Lower leg skin (tissue), 3 donors: ENCODE measurements at regions not wholly inside any gene's neighbourhood (a gene's known extent, or its start where the extent isn't known, plus 50 kb on each side); places are given as distances from the start of the nearest gene placed in this dataset.

ENCODE experiments used
- POLR2A ChIP-seq, 2 donors: fragments of 450-650 bp; IDR thresholded peaks; one replicate each; pipeline ENCODE4 v1.6.1; 2016 to 2017; ENCODE audit warnings: antibody characterized with exemption in 2 of 2, mild to moderate bottlenecking in 1 of 2, moderate library complexity in 1 of 2
- TF ChIP-seq, protein P1 (sequence below), 3 donors: fragments of 450-650 bp; IDR thresholded peaks; one replicate each; pipeline ENCODE4 v1.5.1; 2016; ENCODE audit warnings: antibody characterized with exemption in 3 of 3, mild to moderate bottlenecking in 3 of 3, moderate library complexity in 2 of 3

GRCh38 chr6:48765352-48765961 lies 654.5 kb upstream of the PTCHD4 start:
- TF ChIP-seq, protein P1, sequence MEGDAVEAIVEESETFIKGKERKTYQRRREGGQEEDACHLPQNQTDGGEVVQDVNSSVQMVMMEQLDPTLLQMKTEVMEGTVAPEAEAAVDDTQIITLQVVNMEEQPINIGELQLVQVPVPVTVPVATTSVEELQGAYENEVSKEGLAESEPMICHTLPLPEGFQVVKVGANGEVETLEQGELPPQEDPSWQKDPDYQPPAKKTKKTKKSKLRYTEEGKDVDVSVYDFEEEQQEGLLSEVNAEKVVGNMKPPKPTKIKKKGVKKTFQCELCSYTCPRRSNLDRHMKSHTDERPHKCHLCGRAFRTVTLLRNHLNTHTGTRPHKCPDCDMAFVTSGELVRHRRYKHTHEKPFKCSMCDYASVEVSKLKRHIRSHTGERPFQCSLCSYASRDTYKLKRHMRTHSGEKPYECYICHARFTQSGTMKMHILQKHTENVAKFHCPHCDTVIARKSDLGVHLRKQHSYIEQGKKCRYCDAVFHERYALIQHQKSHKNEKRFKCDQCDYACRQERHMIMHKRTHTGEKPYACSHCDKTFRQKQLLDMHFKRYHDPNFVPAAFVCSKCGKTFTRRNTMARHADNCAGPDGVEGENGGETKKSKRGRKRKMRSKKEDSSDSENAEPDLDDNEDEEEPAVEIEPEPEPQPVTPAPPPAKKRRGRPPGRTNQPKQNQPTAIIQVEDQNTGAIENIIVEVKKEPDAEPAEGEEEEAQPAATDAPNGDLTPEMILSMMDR (IDR thresholded peaks at IDR 0.05) = no peak
- TF ChIP-seq POLR2A (IDR thresholded peaks at IDR 0.05) = no peak
